HEK293 (cell line): ENCODE measurements at regions not wholly inside any gene's neighbourhood (a gene's known extent, or its start where the extent isn't known, plus 50 kb on each side); places are given as distances from the start of the nearest gene placed in this dataset.

ENCODE experiments used
- CTCF ChIA-PET: fragments of 350-600 bp; formaldehyde crosslinking; extraction: SDS; loops from one replicate; lab custom pipeline; 2021; ENCODE audit warnings: antibody characterized with exemption; lab: Yijun Ruan, JAX
- POLR2A ChIA-PET: fragments of 300-600 bp; formaldehyde crosslinking; extraction: SDS; loops from one replicate; lab custom pipeline; 2020; ENCODE audit warnings: antibody characterized with exemption, inconsistent platforms; lab: Yijun Ruan, JAX
- H3K27ac ChIP-seq: fragments of 200-500 bp; sonication (Bioruptor generic); 2 replicates; pipeline ENCODE4 v1.5.1; 2014; ENCODE audit warnings: low read depth, low read length, control low read depth, inconsistent platforms; ENCODE audit errors: extremely low read depth
- H3K36me3 ChIP-seq, 2 experiments: fragments of 200-500 bp in 1 of 2; sonication (Bioruptor generic) in 1 of 2; 1 replicate in 1 of 2; 2 replicates in 1 of 2; pipeline ENCODE4 v1.5.1; 2014 to 2017; ENCODE audit warnings: inconsistent platforms in 2 of 2, low read length in 2 of 2; ENCODE audit not compliant: control insufficient read depth in 2 of 2, insufficient read depth in 1 of 2
- H3K4me1 ChIP-seq: fragments of 200-500 bp; sonication (Bioruptor generic); 2 replicates; pipeline ENCODE4 v1.5.1; 2014; ENCODE audit warnings: mild to moderate bottlenecking, low read length, inconsistent platforms; ENCODE audit not compliant: control insufficient read depth, insufficient read depth
- H3K4me3 ChIP-seq: 2 replicates; pipeline ENCODE4 v1.5.1; 2011; ENCODE audit warnings: low read depth, mild to moderate bottlenecking, control low read depth, low read length, moderate library complexity
- H3K9me3 ChIP-seq: fragments of 200-500 bp; sonication (Bioruptor generic); 2 replicates; pipeline ENCODE4 v1.5.1; 2014; ENCODE audit warnings: low read depth, low read length, inconsistent platforms; ENCODE audit not compliant: control insufficient read depth, insufficient read depth
- MYNN ChIP-seq: fragments of 450-650 bp; formaldehyde crosslinking; IDR thresholded peaks from 2 replicates; pipeline ENCODE4 v1.5.1; 2016; ENCODE audit warnings: missing biosample characterization, missing genetic modification characterization, borderline replicate concordance
- MZF1 ChIP-seq: fragments of 450-650 bp; formaldehyde crosslinking; IDR thresholded peaks from 2 replicates; pipeline ENCODE4 v1.5.1; 2017; ENCODE audit warnings: missing biosample characterization, missing genetic modification characterization, borderline replicate concordance
- PATZ1 ChIP-seq: fragments of 450-650 bp; formaldehyde crosslinking; IDR thresholded peaks from 2 replicates; pipeline ENCODE4 v1.5.1; 2016; ENCODE audit warnings: missing biosample characterization, missing genetic modification characterization
- PBX3 ChIP-seq: sonication (generic); formaldehyde crosslinking; IDR thresholded peaks from 2 replicates; pipeline ENCODE4 v1.8.1; 2022; ENCODE audit warnings: mild to moderate bottlenecking, moderate library complexity, missing genetic modification reagents
- SP7 ChIP-seq: fragments of 450-650 bp; formaldehyde crosslinking; IDR thresholded peaks from 2 replicates; pipeline ENCODE4 v1.5.1; 2016; ENCODE audit warnings: missing biosample characterization, missing genetic modification characterization
- ZBTB49 ChIP-seq: fragments of 450-650 bp; formaldehyde crosslinking; IDR thresholded peaks from 2 replicates; pipeline ENCODE4 v1.5.1; 2016; ENCODE audit warnings: missing biosample characterization, missing genetic modification characterization, low read depth
- ZBTB8A ChIP-seq: fragments of 450-650 bp; formaldehyde crosslinking; IDR thresholded peaks from 2 replicates; pipeline ENCODE4 v1.5.1; 2016; ENCODE audit warnings: missing biosample characterization, missing genetic modification characterization
- ZFP69B ChIP-seq: fragments of 450-650 bp; formaldehyde crosslinking; IDR thresholded peaks from 2 replicates; pipeline ENCODE4 v1.5.1; 2016; ENCODE audit warnings: missing biosample characterization, missing genetic modification characterization
- ZNF132 ChIP-seq: fragments of 450-650 bp; formaldehyde crosslinking; IDR thresholded peaks from 2 replicates; pipeline ENCODE4 v1.5.1; 2017; ENCODE audit warnings: missing biosample characterization, missing genetic modification characterization, borderline replicate concordance
- ZNF133 ChIP-seq: fragments of 450-650 bp; formaldehyde crosslinking; IDR thresholded peaks from 2 replicates; pipeline ENCODE4 v1.5.1; 2016; ENCODE audit warnings: missing biosample characterization, missing genetic modification characterization
- ZNF140 ChIP-seq: fragments of 450-650 bp; formaldehyde crosslinking; IDR thresholded peaks from 2 replicates; pipeline ENCODE4 v1.5.1; 2016; ENCODE audit warnings: missing biosample characterization, missing genetic modification characterization
- ZNF146 ChIP-seq: fragments of 450-650 bp; formaldehyde crosslinking; IDR thresholded peaks from 2 replicates; pipeline ENCODE4 v1.5.1; 2016; ENCODE audit warnings: missing biosample characterization, missing genetic modification characterization
- ZNF155 ChIP-seq: fragments of 450-650 bp; formaldehyde crosslinking; IDR thresholded peaks from 2 replicates; pipeline ENCODE4 v1.5.1; 2016; ENCODE audit warnings: missing biosample characterization, missing genetic modification characterization
- ZNF211 ChIP-seq: fragments of 450-650 bp; formaldehyde crosslinking; IDR thresholded peaks from 2 replicates; pipeline ENCODE4 v1.5.1; 2016; ENCODE audit warnings: low read depth, missing biosample characterization, missing genetic modification characterization
- ZNF324 ChIP-seq: fragments of 450-650 bp; formaldehyde crosslinking; IDR thresholded peaks from 2 replicates; pipeline ENCODE4 v1.5.1; 2016; ENCODE audit warnings: missing biosample characterization, missing genetic modification characterization
- ZNF449 ChIP-seq: fragments of 450-650 bp; formaldehyde crosslinking; IDR thresholded peaks from 2 replicates; pipeline ENCODE4 v1.5.1; 2017; ENCODE audit warnings: missing biosample characterization, mild to moderate bottlenecking, missing genetic modification characterization, moderate library complexity
- ZNF510 ChIP-seq: fragments of 450-650 bp; formaldehyde crosslinking; IDR thresholded peaks from 2 replicates; pipeline ENCODE4 v1.5.1; 2018; ENCODE audit warnings: mild to moderate bottlenecking, missing genetic modification characterization, missing biosample characterization; ENCODE audit not compliant: insufficient replicate concordance
- ZNF513 ChIP-seq: fragments of 450-650 bp; IDR thresholded peaks from 2 replicates; pipeline ENCODE4 v1.5.1; 2018; ENCODE audit warnings: missing biosample characterization, missing genetic modification characterization
- ZNF670 ChIP-seq: fragments of 450-650 bp; formaldehyde crosslinking; IDR thresholded peaks from 2 replicates; pipeline ENCODE4 v1.5.1; 2016; ENCODE audit warnings: missing biosample characterization, missing genetic modification characterization, low read depth
- ZNF843 ChIP-seq: fragments of 450-650 bp; formaldehyde crosslinking; IDR thresholded peaks from 2 replicates; pipeline ENCODE4 v1.5.1; 2016; ENCODE audit warnings: missing biosample characterization, missing genetic modification characterization
- ZSCAN4 ChIP-seq: fragments of 450-650 bp; formaldehyde crosslinking; IDR thresholded peaks from 2 replicates; pipeline ENCODE4 v1.5.1; 2017; ENCODE audit warnings: missing biosample characterization, missing genetic modification characterization
- TF ChIP-seq, protein P1 (sequence below): fragments of 450-650 bp; formaldehyde crosslinking; IDR thresholded peaks from 2 replicates; pipeline ENCODE4; 2016; ENCODE audit warnings: missing biosample characterization, missing genetic modification characterization
- TF ChIP-seq, protein P2 (sequence below): fragments of 450-650 bp; formaldehyde crosslinking; IDR thresholded peaks from 2 replicates; pipeline ENCODE4 v1.5.1; 2016; ENCODE audit warnings: missing biosample characterization, missing genetic modification characterization

DNA sequence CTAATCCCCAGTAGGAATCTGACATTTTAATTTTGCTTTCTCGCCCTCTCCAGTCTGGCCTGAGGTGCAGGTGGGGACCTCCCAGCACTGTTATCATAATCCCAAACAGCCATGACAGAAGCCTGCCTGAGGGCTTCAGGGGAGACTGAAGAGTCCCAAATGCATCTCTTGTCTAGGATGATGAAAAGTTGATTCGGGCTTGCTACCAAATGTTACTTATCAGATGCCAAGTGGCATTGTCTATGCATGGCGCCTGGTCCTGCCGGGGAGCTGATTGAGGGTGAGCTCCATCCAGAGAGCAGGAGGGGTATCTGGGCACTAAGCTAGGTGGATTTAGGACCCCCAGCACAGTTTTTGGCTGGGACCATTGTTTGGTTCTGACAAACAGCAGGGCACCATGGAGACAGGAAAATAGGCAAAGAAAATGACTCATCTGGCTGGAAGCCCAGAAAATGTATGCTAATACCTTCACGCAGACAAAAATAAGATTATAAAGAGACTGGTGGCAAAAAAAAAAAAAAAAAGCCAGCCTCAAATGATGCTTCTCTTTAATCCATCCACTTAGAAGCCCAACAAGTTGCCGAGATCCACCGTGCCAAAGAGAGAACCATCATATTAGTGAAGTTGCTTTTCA is 513.7 kb upstream of the SULF2 start:
- ChIA-PET CTCF (interaction anchor here (0.5 to 1.8 kb wide), 4 partner anchors 15 to 336 kb away, joined by 3 to 14 read pairs (median 4); no protein-coding TSS in a partner anchor), POLR2A (no interaction called here)
- Histone ChIP-seq H3K4me3 (no peak overlapping the region), H3K4me1 (peaks cover 10% of the 10 kb centered on the region), H3K27ac (peak overlapping the region; percentile 50), H3K36me3 (no peaks in the 10 kb centered on the region), H3K9me3 (no peaks in the 10 kb centered on the region; the same call in 1 of the 2 replicates)
- TF ChIP-seq ZNF513 (tag by site-specific recombination) = no peak
- TF ChIP-seq MZF1 (tag by site-specific recombination) = 0 out of 2 replicates have a peak, but pooled peaks have one; percentile 14
- TF ChIP-seq ZNF155 = no peak
- TF ChIP-seq ZFP69B (tag by site-specific recombination) = no peak
- no peak for TF ChIP-seq PBX3 (CRISPR knock-in tag)
- peak; percentile 69; the same call in 1 of the 2 replicates for TF ChIP-seq PATZ1
- TF ChIP-seq ZNF843 (tag by site-specific recombination) = 0 out of 2 replicates have a peak, but pooled peaks have one; percentile 24
- TF ChIP-seq SP7 (tag by site-specific recombination) = 0 out of 2 replicates have a peak, but pooled peaks have one; percentile 40
- no peak for TF ChIP-seq MYNN (tag by site-specific recombination)
- TF ChIP-seq ZNF140 = no peak
- TF ChIP-seq ZBTB49 = no peak
- no peak for TF ChIP-seq ZNF510 (tag by site-specific recombination)
- TF ChIP-seq ZNF132 (tag by site-specific recombination) = no peak
- no peak for TF ChIP-seq ZNF146 (tag by site-specific recombination)
- TF ChIP-seq ZNF670 (tag by site-specific recombination) = no peak
- no peak for TF ChIP-seq ZNF211
- TF ChIP-seq ZNF324 (tag by site-specific recombination) = no peak
- TF ChIP-seq, protein P1, sequence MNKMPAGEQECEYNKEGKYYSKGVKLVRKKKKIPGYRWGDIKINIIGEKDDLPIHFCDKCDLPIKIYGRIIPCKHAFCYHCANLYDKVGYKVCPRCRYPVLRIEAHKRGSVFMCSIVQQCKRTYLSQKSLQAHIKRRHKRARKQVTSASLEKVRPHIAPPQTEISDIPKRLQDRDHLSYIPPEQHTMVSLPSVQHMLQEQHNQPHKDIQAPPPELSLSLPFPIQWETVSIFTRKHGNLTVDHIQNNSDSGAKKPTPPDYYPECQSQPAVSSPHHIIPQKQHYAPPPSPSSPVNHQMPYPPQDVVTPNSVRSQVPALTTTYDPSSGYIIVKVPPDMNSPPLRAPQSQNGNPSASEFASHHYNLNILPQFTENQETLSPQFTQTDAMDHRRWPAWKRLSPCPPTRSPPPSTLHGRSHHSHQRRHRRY (tag by site-specific recombination) = no peak
- TF ChIP-seq, protein P2, sequence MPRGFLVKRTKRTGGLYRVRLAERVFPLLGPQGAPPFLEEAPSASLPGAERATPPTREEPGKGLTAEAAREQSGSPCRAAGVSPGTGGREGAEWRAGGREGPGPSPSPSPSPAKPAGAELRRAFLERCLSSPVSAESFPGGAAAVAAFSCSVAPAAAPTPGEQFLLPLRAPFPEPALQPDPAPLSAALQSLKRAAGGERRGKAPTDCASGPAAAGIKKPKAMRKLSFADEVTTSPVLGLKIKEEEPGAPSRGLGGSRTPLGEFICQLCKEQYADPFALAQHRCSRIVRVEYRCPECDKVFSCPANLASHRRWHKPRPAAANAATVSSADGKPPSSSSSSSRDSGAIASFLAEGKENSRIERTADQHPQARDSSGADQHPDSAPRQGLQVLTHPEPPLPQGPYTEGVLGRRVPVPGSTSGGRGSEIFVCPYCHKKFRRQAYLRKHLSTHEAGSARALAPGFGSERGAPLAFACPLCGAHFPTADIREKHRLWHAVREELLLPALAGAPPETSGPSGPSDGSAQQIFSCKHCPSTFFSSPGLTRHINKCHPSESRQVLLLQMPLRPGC (tag by site-specific recombination) = no peak
- TF ChIP-seq ZNF449 = peak; percentile 88
- no peak for TF ChIP-seq ZSCAN4 (tag by site-specific recombination)
- no peak for TF ChIP-seq ZNF133
- peak; percentile 59 for TF ChIP-seq ZBTB8A (tag by site-specific recombination)
